Sigmoid colon (tissue), 6 donors: ENCODE measurements at regions not wholly inside any gene's neighbourhood (a gene's known extent, or its start where the extent isn't known, plus 50 kb on each side); places are given as distances from the start of the nearest gene placed in this dataset.

ENCODE experiments used
- DNase-seq: peaks from one replicate; pipeline ENCODE4 v3.0.0-alpha.2; 2019
- H3K27ac ChIP-seq, 4 donors: fragments of 200-600 bp; sonication (generic); one replicate each; pipeline ENCODE4 v1.5.1; 2016 to 2019; ENCODE audit warnings: mild to moderate bottlenecking in 1 of 4
- H3K27me3 ChIP-seq, 3 donors: fragments of 200-600 bp; sonication (generic); one replicate each; pipeline ENCODE4 v1.5.1; 2019; ENCODE audit warnings: mild to moderate bottlenecking in 1 of 3
- H3K36me3 ChIP-seq, 4 donors: fragments of 200-600 bp; sonication (generic); one replicate each; pipeline ENCODE4 v1.5.1; 2016 to 2019
- H3K4me1 ChIP-seq, 4 donors: fragments of 200-600 bp; sonication (generic); one replicate each; pipeline ENCODE4 v1.5.1; 2017 to 2019
- H3K4me3 ChIP-seq, 4 donors: fragments of 200-600 bp; sonication (generic); one replicate each; pipeline ENCODE4 v1.5.1; 2017 to 2019; ENCODE audit warnings: mild to moderate bottlenecking in 2 of 4, moderate library complexity in 1 of 4
- H3K9me3 ChIP-seq, 4 donors: fragments of 200-600 bp in 3 of 4; sonication (generic) in 3 of 4; one replicate each; pipeline versions ENCODE4 v1.5.1 to v1.6.1; 2013 to 2019
- CTCF ChIP-seq, 4 experiments: fragments of 450-650 bp in 3 of 4; fragments of 200-600 bp in 1 of 4; IDR thresholded peaks; one replicate each; pipeline ENCODE4 v1.5.1; 2016 to 2019; ENCODE audit warnings: antibody characterized with exemption in 4 of 4, mild to moderate bottlenecking in 3 of 4, moderate library complexity in 2 of 4
- EP300 ChIP-seq, 4 donors: sonication (generic); formaldehyde crosslinking; IDR thresholded peaks; one replicate each; pipeline ENCODE4 v1.6.1; 2017; ENCODE audit warnings: antibody characterized with exemption in 4 of 4
- POLR2A ChIP-seq, 2 donors: fragments of 450-650 bp; IDR thresholded peaks; one replicate each; pipeline ENCODE4 v1.6.1; 2016; ENCODE audit warnings: antibody characterized with exemption in 2 of 2, mild to moderate bottlenecking in 2 of 2, moderate library complexity in 2 of 2
- POLR2AphosphoS5 ChIP-seq, 4 donors: sonication (generic); formaldehyde crosslinking; IDR thresholded peaks; one replicate each; pipeline ENCODE4 v1.6.1; 2017; ENCODE audit warnings: antibody characterized with exemption in 4 of 4
- WGBS, 2 donors: extraction: QIAGEN DNeasy Blood & Tissue Kit; methylation state at CpG; one replicate each; pipeline ENCODE4 v1.1.7; 2013; 5-methylcytosine and 5-hydroxymethylcytosine counted together
- intact Hi-C: fragments of 100-400 bp; cut with DNase I; formaldehyde crosslinking; loops from one replicate; pipeline ENCODE4 v1.15.1; 2023
- donor health status: healthy with polysubstance abuse.
- donor health status: healthy.

DNA sequence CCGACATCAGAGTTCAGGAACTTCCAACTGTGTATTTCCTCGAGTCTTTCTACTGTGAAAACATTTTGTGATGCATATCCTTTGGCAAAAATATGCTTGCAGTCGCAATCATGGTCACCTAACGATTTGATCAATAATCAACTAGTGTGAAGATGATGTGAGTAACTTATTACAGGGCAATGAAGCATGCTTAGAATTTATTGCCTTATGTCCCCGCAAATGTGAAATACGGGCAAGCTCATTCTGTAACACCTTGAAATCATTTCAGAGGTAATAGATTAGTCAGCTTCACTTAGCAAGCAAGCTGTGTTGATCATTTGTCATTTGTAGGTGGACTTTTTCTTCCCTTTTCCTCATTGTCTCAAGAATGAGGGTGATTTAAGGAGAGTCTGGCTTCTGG, 67.9 kb upstream of the DOK5 start:
- Histone ChIP-seq H3K9me3 (no peaks in the 10 kb centered on the region), H3K27me3 (no peaks in the 10 kb centered on the region), H3K36me3 (no peaks in the 10 kb centered on the region), H3K27ac (no peak overlapping the region), H3K4me1 (no peaks in the 10 kb centered on the region), H3K4me3 (no peak overlapping the region)
- intact Hi-C loops, result no loop called here
- DNase-seq, result no peak
- 49 to 82% methylated on average over 6 of the region's 6 CpGs for WGBS, 2 donors
- TF ChIP-seq CTCF (IDR thresholded peaks at IDR 0.05), result no peak
- TF ChIP-seq EP300 (IDR thresholded peaks at IDR 0.05), result no peak
- no peak for TF ChIP-seq POLR2A (IDR thresholded peaks at IDR 0.05)
- TF ChIP-seq POLR2AphosphoS5 (IDR thresholded peaks at IDR 0.05), result no peak

DNA sequence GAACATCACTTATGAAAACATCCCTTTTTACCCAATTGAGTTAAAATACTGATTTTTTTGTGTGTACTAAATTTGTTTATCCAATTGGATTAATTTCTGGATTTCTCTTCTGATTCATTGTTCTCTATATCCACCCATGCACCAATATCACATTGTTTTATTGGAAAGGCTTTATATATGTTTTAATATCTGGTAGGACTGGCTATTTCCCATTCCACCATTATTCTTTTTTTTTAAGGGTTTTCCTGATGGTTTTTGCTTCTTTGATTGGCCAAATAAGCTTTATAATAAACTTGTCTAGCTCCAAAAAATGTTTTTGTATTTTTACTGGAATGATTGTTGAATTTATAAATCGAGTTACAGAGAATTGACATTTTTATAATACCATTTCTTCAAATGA, 59.4 kb upstream of the DOK5 start:
- DNase-seq, result no peak
- Histone ChIP-seq H3K4me1 (no peaks in the 10 kb centered on the region), H3K36me3 (no peaks in the 10 kb centered on the region), H3K4me3 (no peak overlapping the region), H3K27ac (no peak overlapping the region), H3K9me3 (no peaks in the 10 kb centered on the region), H3K27me3 (no peaks in the 10 kb centered on the region)
- intact Hi-C loops, result no loop called here
- no peak for TF ChIP-seq CTCF (IDR thresholded peaks at IDR 0.05)
- TF ChIP-seq EP300 (IDR thresholded peaks at IDR 0.05), result no peak
- TF ChIP-seq POLR2A (IDR thresholded peaks at IDR 0.05), result no peak
- no peak for TF ChIP-seq POLR2AphosphoS5 (IDR thresholded peaks at IDR 0.05)
- WGBS, 2 donors, result 24 to 57% methylated on average over 1 of the region's 1 CpG

DNA sequence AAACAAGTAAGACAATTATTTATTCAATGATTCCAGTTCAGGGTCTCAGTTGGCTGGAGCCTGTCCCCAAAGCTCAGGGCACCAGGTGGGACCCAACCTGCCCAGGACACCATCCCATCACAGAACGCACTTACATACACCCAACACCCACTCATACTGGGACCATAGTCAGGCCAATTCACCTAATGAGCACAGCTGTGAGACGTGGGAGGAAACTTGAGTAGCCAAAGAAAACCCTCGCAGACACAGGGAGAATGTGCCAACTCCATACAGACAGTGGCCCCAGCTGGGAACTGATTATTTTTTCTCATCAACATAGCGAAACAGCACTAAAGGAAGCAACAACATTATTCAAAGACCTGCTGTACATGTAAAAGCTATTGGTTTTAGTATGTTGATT, 58.6 kb upstream of the DOK5 start:
- no peak for DNase-seq
- Histone ChIP-seq H3K27me3 (no peaks in the 10 kb centered on the region), H3K4me3 (no peak overlapping the region), H3K4me1 (no peaks in the 10 kb centered on the region), H3K36me3 (no peaks in the 10 kb centered on the region), H3K27ac (no peak overlapping the region), H3K9me3 (no peaks in the 10 kb centered on the region)
- intact Hi-C loops, result no loop called here
- TF ChIP-seq CTCF (IDR thresholded peaks at IDR 0.05) (no peak), POLR2AphosphoS5 (IDR thresholded peaks at IDR 0.05) (no peak), POLR2A (IDR thresholded peaks at IDR 0.05) (no peak), EP300 (IDR thresholded peaks at IDR 0.05) (no peak)
- 67 to 83% methylated on average over 4 of the region's 4 CpGs for WGBS, 2 donors

- Histone ChIP-seq H3K27ac (no peak overlapping the region), H3K4me1 (no peaks in the 10 kb centered on the region), H3K27me3 (no peaks in the 10 kb centered on the region), H3K4me3 (no peak overlapping the region), H3K36me3 (no peaks in the 10 kb centered on the region), H3K9me3 (peaks cover 0 to 4% (median under 1%) of the 10 kb centered on the region in 4 donors)
- TF ChIP-seq POLR2AphosphoS5 (IDR thresholded peaks at IDR 0.05) (no peak), POLR2A (IDR thresholded peaks at IDR 0.05) (no peak), CTCF (IDR thresholded peaks at IDR 0.05) (no peak), EP300 (IDR thresholded peaks at IDR 0.05) (no peak)
- no peak for DNase-seq
- intact Hi-C loops, result no loop called here
Observed at GRCh38 chr20:54419531-54419930, 55.9 kb upstream of the DOK5 start.
